ENCODE measurements at regions not wholly inside any gene's neighbourhood (a gene's known extent, or its start where the extent isn't known, plus 50 kb on each side); places are given as distances from the start of the nearest gene placed in this dataset.

DNA sequence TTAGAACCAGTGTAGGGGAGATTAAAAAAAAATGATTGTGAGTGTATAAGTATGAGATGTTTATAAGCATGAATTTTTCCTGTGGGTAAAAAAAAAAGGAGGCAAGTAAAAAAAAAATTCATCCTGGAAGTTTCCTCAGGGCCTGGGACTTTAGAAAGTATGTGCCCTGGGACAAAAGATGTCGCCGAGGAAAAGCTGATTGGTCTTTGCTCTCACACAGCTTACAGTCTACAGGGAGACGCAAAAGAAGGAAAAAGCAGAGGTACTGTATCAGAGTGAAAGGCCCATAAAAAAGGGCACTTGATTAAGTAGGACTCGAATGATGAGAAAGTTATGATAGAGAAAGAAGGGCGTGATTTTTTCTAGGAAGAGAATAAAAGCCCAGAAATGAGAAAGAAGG lies 501.4 kb upstream of the MEF2C start:
- no peak for DNase-seq

DNA sequence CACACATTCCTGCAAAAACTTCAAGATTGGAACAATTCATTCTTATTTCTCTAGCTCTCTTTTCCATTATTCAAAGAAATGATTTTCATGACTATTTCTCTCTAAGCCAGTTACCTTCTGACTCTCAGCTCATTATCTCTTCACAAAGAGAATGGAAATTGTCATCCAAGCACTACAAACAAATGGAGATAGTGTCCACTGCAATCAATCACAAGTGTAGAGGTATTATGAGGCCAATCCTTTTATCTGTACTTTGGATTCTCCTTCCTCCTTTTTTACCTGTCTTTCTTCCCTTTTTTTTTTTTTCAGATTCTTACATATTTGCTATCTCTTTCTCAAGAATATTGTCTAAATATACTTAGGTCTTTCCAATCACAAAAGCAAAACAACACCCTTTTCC lies 497.7 kb upstream of the MEF2C start:
- no peak for DNase-seq

DNA sequence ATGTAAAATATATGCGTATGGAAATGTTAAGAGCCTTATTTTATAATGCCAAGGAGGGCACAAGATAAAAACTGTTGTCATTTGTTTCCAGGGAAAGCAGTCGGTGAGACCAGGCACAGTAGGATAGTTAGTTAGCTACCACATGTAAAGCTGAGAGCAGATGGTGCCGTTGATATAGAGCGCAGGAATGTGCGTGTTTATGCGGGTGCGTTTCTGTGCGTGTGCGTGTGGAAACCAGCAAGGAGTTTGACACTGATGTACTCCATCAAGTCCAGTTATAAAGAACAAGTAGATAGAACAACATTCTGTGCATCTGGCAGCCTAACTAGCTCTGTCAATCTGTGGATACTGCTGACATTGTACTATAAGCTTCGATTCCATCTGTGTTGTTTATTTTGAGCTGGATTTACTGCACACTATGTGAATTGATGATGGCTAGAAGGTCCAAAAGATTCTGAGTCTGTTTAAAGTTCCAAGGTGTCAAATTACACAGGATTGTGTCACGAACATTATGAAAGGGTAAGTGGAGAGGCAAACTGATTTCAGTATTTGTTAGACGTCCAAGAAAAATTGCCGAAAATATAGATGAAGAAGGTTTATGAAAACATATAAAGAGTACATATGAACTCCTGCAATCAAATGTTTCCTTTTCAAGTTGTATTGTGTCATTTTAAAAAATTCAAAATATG lies 494.9 kb upstream of the MEF2C start:
- DNase-seq, result no peak

- no peak for DNase-seq
These were observed 492.0 kb upstream of the MEF2C start for GRCh38 chr5:89374818-89375521.

GRCh38 chr5:89374144-89374784 lies 491.3 kb upstream of the MEF2C start:
- no peak for DNase-seq

GRCh38 chr5:89372176-89372575 lies 489.2 kb upstream of the MEF2C start:
- DNase-seq, result no peak

GRCh38 chr5:89371646-89372045 lies 488.7 kb upstream of the MEF2C start:
- DNase-seq, result no peak

GRCh38 chr5:89359046-89359445 lies 476.1 kb upstream of the MEF2C start:
- no peak for DNase-seq

GRCh38 chr5:89353837-89354551 lies 471.0 kb upstream of the MEF2C start:
- DNase-seq, result no peak

DNA sequence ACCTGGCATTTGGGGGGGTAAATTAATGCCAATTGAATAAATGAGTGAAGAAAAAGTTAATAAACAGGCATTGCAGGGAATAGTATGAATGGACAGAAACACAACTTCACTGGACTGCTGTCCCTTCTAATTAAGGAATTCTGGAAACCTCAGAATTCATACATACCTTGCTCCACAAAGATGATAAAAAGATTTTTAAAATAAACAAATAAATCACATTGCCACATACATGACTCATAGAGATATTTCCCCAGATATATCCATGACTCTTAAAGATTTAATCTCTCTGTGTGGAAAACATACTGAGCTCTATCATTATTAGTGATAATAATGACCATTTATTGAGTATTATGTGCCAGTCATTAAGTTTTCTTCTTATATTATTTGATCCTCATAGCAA lies 469.0 kb upstream of the MEF2C start:
- no peak for DNase-seq

DNA sequence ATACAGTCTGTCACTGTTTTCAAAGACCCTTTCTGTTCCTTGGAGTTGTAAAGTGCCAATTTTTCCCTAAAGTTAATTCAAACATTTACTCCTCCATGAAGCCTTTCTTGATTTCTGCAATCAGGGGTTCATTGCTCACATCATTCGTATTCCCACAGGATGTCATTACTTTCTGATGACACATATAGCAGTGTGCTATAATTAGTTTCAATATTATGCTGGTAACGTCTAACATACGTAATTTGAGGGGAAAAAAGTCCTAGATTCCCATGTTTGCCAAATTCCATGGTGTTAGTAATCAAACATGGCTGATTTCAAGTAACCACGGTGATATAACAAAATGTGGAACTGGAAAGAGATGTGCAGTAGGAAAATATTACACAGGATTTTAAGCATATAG lies 468.2 kb upstream of the MEF2C start:
- no peak for DNase-seq

- no peak for DNase-seq
These were observed 467.7 kb upstream of the MEF2C start for GRCh38 chr5:89350684-89351083.

DNA sequence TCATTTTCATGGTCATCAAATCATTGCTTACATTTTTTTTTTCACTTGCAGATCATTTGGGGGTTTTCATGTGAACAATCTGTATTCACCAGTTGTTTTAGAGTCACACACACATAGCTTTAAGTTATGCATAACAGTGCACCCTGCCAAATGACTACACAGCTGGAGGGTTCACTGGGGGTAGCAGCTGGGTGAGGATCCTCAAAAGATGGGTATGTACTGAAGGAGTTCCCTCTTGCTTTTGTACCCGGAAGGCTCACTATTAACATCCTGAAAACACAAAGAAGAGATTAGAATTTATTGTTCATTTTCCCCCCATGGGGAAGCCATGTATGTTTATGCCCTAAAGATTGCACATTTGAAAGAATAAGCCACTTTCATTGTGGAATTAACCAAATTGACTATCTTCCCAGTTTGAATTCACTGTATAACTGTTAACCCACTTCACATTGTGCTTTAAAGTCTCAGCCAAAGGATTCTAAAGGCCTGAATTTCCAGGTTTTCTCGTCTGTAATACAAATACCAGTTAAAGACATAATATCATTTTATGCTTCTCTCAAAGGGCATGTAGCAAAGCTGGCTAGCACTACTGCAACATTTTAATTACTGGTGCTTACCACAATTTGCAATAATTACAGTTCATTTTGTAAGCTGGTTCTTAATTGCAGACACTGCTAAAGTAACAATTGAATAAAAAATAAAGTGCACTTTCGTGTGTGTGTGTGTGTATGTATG lies 466.4 kb upstream of the MEF2C start:
- DNase-seq, result no peak

DNA sequence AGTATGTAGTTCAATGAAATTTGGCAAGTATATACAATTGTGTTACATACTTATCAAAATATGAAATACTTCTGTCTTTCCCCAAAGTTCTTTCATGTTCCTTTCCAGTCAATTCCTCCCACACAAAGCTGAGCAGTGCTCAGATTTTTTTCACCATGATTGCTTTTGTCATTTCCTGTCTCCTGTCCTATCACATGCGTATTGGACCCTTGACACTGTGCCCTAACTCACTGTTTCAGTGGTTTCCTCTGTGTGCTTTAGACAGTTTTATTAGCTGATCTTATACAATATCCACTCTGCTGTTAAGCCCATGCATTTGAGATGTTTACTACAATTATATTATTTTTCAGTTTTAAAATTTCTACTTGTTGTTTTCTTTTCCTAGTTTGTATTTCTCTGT lies 463.6 kb upstream of the MEF2C start:
- no peak for DNase-seq

DNA sequence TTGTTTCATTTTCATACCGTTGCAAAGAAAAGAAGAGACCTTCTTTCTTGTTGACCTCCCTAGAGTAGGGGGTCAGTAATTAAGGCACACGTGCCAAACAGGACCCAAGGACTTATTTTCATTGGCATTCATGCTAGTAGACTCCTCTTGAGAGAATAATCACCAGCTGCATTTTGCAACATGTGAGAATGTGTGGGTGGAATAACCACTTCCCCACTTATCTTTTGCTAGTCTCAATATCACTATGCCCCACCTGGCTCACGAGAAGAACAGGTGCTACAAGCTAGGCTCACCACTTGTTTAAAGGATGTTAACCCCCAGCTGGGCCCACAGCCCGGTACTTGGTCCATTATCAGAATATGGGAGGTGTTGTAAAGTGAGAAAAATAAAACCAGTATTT lies 460.7 kb upstream of the MEF2C start:
- DNase-seq, result no peak

DNA sequence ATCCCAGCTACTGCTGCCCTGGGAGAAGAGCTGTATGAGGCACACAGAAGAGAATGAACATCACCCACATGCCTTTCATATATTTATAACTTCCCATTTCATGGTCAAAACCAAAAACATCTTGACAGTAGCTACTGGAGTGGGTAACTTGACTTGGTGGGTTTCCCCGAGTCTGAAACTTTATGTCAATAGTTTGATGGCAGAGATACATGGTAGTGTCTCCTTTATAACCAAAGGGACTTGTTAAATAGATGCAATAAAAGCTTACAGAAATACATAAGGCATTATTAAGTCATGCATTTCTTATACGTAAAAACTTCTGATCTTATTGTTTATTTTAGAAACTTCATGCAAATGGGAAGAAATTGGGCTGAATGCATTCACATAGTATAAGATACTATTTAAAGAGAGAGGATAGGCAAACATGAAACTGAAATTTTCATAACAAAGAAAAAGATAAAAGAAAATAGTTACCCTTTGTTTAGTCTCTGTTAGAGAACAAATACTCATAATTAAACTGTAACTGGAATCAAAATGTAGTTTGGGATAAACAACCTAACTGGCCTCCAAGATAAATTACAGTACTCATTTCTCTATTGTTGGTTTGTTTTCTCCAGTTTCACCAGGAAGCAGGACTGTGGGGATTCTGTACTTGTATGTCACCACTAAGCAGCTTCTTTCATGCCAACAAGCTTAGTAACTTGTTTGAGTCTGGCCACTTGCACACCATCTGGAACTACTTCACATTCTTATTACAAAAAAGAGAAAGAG lies 459.3 kb upstream of the MEF2C start:
- DNase-seq, result no peak

DNA sequence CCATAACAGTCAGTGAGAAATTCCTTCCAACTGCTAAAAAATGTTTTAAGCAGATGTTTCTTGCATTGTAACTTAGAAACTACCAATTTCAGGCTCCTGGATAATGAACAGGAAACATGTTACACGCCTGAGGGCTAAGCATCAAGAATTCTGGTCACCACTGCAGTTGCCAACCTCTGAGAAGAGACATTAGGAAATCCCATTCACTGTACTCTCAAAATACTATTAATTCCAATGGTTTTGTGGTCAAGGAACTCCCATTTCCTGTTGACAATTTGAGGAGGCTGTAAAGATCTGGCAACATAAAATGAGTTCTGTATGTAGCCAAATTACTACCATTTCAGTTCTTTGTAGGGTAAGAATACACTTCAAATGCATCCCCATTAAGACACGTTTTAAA lies 456.0 kb upstream of the MEF2C start:
- no peak for DNase-seq

- DNase-seq, result no peak
These were observed 453.1 kb upstream of the MEF2C start for GRCh38 chr5:89336111-89336510.

DNA sequence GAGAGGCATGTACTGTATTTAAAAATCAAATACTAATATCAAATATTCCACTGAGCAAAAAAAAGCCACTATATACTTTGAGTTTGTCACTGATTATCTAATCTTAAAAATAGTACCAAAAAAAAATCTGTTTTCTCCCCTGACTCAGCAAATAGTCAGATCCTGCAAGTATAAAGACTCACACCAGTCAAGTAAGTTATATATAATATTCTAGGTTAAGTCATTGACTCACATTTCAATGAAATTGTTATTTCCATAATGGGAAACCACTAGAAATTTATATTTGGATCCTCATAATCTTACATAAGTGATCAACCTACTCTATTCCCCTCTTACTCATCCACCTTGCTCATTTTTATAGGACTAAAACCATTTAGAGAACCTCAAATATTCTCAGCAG lies 447.2 kb upstream of the MEF2C start:
- no peak for DNase-seq

GRCh38 chr5:89327608-89328007 lies 444.6 kb upstream of the MEF2C start:
- no peak for DNase-seq

DNA sequence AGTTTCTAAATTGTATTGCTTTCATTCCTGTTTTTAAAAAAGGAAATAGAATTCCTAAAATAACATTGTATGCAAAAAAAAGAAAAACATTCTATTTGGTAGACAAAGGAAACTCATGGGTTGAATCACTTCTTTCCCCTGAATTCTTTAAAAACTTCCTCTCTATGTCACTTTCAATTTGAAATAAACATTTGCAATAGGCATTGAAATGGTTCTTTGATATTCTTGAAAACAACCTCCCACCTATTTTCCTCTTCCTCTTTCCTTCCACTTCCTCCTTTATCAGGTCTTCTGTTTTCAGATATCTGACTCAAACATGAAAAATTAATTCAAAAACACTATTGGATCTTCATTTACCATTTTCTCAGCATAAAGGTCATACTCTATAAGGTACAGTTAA lies 442.0 kb upstream of the MEF2C start:
- DNase-seq, result no peak

All from effector CD4-positive, alpha-beta T cell (primary cell).